NCI-H1417 treated with DMSO at 0.1 percent for 48 hours (cell line): ENCODE measurements at regions not wholly inside any gene's neighbourhood (a gene's known extent, or its start where the extent isn't known, plus 50 kb on each side); places are given as distances from the start of the nearest gene placed in this dataset.
"Not testable (repeated sequence)": the region's sequence is repeated elsewhere in the genome, so short reads cannot be mapped to it uniquely, and the experiment has no call there.

Experiments used
- DNase-seq: peaks from one replicate; lab custom pipeline; 2025; lab: John Stamatoyannopoulos, UW

GRCh38 chr3:192038726-192039125 is 577.8 kb downstream of the PYDC2 start:
- DNase-seq: no peak

DNA sequence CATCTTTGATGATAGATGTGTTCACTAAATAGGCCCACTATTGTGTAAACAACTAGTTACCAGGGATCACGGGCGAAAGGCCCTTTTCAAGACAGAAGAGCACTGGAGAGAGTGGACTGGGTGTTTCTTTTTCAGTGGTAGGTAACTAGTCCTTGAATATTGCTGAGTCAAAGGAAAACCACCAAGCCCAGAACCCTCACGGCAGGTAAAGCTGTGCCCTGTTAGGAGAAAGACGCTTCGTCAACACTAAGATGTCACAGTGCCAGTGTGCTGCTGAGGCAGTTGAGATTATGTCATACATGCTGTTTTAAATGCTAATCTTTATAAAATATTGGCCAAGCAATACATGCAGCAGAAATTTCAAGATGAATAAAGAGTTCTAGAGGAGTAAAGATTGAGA is 578.6 kb downstream of the PYDC2 start:
- DNase-seq: no peak

DNA sequence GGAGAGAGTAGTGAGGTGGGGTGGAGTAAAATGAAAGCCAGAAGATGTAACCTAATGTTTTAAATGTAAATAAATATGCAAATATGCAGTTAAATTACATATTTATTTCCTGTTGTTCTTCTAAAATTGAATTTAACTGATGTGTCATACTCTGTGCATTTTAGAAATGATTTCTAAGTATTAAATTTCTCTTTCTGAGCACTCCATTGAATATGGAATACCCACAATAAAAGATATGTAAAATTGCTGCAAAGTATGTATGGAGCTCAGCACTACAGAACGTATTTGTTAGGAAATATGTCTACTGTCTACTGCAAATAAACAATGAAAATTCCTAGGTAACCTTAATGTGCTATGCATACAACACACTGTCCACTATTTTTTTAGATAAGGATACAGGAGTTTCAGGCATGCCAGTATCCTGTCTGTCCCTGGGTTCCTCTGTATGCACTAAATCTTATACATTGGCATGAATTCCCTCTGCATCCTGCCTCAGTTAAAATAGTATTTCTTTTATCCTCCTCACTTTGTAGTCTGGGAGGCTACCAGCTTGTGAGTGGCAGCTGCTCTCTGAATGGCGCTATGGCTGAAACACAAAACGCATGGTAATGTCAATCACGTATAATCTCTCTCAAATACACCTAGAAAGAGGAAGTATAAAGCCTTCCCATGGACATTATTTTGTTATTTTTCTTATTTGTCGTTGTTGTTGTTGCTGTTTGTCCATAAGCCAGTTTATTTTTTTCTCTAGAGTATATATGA is 579.5 kb downstream of the PYDC2 start:
- no peak for DNase-seq

GRCh38 chr3:192042116-192042515 is 581.2 kb downstream of the PYDC2 start:
- DNase-seq: no peak

DNA sequence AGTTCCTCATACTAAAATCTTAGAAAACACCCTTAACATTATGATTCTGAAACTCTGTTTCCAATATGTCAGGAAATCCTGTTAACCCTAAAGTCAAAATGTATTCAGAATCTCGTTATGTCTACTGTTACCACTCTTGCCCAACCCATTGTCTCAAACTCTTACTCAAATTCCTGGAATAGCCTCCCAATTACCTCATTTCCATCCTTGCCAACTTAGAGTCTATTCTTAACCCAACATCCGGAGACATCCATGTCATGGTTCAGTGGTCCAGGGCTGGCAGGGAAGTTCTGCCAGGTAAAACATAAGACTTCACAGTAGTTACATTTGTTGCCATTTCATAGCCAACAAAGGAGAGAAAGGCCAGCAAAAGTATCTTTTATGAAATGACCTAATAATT is 593.9 kb downstream of the PYDC2 start:
- no peak for DNase-seq

DNA sequence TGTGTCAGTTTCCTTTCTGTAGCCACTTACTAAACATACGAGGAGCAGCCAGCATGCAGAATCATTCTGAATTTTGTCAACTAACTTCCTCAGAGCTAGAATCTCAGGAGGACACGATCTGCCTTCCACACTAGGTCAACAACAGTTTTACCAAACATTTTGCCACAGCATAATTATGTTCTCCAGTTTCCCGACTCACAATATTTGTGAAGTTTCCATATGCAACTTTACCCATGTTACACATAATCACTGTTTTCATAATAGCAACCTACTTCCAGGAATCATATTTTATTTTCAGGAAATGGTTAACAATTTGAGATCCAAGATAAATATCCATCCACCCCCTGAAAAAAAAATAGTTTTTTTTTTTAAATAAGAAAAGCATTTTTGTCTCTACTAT is 595.0 kb downstream of the PYDC2 start:
- no peak for DNase-seq

GRCh38 chr3:192057261-192057660 is 596.3 kb downstream of the PYDC2 start:
- DNase-seq: no peak

GRCh38 chr3:192060160-192060781 is 599.3 kb downstream of the PYDC2 start:
- DNase-seq: peak; percentile 94

DNA sequence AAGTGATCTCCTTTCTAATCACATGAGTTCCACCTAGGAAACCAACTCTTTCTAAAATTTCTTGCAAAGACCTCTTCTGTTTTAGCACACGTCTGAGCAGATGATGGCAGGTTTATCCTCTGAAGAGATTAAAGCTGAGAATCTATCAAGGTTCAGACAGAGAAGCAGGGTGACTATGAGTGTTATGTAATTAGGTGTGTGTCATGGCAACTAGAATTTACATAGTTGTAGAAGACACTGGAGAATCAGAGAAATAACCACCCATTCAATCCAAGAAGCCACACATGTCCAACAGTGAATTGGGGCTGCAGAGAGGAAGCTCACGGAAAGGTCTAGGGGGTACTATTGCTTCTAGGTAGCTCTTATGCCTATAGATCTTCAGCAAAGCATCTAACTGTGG is 600.5 kb downstream of the PYDC2 start:
- DNase-seq: no peak

- DNase-seq: no peak
Observed at GRCh38 chr3:192062186-192062585, 601.2 kb downstream of the PYDC2 start.

DNA sequence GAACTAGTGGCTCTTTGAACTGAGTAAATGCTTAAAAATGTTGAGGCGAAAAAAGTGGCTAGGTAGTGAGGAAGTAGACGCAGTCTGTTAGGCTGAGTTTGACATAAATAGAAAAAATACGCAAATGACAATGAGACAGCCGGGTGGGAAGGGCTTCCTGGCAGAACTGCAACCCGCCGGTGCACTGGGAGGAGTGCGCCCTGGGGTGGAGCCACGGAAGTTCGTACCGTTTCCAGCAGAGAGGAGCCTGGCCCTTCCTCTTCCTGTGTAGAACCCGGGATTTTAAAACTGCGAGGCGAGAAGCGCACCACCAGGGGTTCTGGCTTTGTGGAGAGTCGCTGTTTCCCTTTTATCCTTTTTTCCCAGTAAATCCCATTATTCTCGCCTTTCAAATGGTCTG is 602.6 kb downstream of the PYDC2 start:
- DNase-seq: no peak

GRCh38 chr3:192064959-192065358 is 604.0 kb downstream of the PYDC2 start:
- DNase-seq: no peak

- not testable (repeated sequence) for DNase-seq
Observed at GRCh38 chr3:192066253-192066652, 605.3 kb downstream of the PYDC2 start.

DNA sequence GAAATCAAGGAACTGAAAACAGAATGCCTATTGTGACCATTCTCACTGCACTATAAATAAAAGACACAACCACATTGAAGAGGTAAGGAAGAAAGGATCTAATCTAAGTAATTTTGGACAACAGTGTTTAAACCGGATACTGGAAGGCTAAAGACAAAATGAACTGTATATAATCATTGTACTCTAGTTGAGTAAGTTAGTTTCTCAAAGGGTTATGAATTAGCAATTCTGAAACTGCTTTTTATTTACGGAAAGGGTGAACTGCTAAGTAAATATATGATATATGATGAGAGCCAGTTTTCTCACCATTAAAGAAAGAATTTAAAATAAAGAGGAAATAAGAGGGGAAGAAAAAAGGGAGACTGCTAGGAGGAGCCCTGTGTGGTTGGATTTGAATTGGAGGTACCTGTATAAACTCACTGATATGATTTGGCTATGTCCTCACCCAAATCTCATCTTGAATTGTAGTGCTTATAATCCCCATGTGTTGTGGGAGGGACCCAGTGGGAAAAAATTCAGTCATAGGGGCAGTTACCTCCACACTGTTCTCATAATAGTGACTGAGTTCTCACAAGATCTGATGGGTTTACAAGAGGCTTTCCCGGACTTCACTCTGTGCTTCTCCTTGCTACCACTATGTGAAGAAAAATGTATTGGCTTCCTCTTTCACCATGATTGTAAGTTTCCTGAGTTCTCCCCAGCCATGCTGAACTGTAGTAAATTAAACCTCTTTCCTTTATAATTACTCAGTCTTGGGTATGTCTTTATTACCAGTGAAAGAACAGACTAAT is 607.7 kb downstream of the PYDC2 start:
- DNase-seq: no peak

DNA sequence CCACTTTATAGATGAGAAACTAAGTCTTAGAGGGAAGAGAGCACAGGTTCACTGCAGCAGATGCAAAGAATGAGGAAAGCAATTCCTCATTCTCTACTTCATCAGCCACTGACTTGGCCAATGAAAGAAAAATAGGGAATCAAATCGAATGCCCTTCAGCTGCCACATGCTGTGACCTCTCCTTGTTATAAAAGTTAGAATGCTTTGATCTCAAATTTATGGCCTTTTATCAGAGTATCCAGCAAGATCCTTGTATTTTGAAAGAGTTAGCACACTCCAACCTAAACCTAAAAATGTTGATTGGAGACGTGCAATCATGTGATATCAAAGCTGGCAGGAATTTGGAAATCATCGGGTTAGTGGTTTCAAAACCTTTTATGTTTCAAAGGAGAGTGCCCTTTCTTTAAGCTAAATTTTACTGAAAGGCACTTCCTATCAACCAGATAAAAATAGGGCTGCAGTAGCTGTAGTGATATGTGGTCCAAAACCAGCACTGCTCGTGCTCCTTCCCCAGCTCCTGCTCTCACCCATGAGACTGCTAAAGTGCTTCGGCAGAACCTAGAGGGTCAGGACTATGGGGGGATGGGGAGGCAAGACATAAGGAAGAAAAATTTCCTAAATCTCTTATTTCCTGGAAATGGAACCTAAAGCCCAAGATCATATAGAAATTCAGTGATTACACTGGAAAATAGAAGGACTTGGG is 617.0 kb downstream of the PYDC2 start:
- no peak for DNase-seq

DNA sequence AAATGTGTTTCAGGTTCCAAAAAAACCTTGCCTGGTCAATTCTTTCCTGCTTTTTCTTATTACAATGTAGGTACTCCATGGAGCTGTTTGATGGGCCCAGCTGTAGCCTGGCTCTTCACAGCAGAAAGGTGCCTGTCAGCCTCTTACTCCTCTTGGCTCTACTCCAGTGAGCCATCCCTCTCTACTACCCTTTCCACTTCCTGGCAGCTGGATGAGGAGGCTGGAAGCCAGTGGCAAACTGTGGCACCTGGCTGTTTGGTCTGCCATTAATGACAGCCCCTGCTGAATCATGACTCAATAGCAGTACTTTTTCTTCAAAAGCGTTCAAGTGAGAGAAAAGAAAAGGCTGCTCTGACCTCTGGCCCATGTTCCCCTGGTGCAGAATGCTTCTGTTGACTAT is 618.1 kb downstream of the PYDC2 start:
- DNase-seq: no peak

DNA sequence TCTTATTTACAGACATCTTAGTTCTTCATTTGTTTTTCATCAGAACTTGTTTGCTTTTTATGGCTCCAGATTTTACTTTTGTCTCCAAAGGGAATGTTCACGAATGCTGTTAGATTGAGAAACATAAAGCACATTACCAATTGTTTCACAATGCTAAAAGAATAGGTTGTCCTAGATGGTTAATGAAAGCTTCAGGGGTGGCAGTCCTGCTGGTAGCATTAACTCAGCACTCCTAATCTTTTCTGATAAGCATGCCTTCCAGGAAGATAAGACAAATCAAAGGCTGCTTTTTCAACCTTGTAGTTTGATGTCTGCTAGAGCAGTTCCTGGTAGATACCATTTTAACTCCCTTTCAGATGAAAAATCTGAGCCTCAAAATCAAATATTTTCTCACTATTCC is 619.4 kb downstream of the PYDC2 start:
- no peak for DNase-seq

- DNase-seq: no peak
Observed at GRCh38 chr3:192082730-192083660, 622.0 kb downstream of the PYDC2 start.
